ENCODE measurements at regions not wholly inside any gene's neighbourhood (a gene's known extent, or its start where the extent isn't known, plus 50 kb on each side); places are given as distances from the start of the nearest gene placed in this dataset.

GRCh38 chr2:185035906-185036305, 437.6 kb downstream of the ZNF804A start:
- no peaks in the 10 kb centered on the region for H3K27me3 ChIP-seq
- no peak overlapping the region for H3K4me3 ChIP-seq

GRCh38 chr2:185044323-185044874, 446.1 kb downstream of the ZNF804A start:
- intact Hi-C loops (cut with DNase I; ENCODE audit: low total_unique reads): no loop called here
- no peak for DNase-seq
- 93 to 94% methylated on average over 3 to 7 of the region's 7 CpGs for WGBS, 2 donors
- Histone ChIP-seq H3K27me3 (no peaks in the 10 kb centered on the region), H3K27ac (no peak overlapping the region), H3K4me3 (no peak overlapping the region), H3K4me1 (no peaks in the 10 kb centered on the region), H3K36me3 (ENCODE audit: low read depth, missing control alignments) (no peaks in the 10 kb centered on the region), H3K9me3 (no peaks in the 10 kb centered on the region)
- TF ChIP-seq CTCF (IDR thresholded peaks at IDR 0.05): no peak
- TF ChIP-seq POLR2A (IDR thresholded peaks at IDR 0.05): no peak

More at GRCh38 chr2:185035906-185036305, 437.6 kb downstream of the ZNF804A start:
- Histone ChIP-seq H3K36me3 (ENCODE audit: low read depth, missing control alignments) (no peaks in the 10 kb centered on the region), H3K9me3 (no peaks in the 10 kb centered on the region), H3K4me1 (no peaks in the 10 kb centered on the region), H3K27ac (no peak overlapping the region)
- no peak for TF ChIP-seq CTCF (IDR thresholded peaks at IDR 0.05)
- TF ChIP-seq POLR2A (IDR thresholded peaks at IDR 0.05): no peak
- WGBS, 2 donors: 72 to 91% methylated on average over 4 of the region's 4 CpGs
- DNase-seq: no peak
- intact Hi-C loops (cut with DNase I; ENCODE audit: low total_unique reads): no loop called here

GRCh38 chr2:185050804-185051203, 452.5 kb downstream of the ZNF804A start:
- no peak for TF ChIP-seq POLR2A (IDR thresholded peaks at IDR 0.05)
- TF ChIP-seq CTCF (IDR thresholded peaks at IDR 0.05): no peak
- Histone ChIP-seq H3K27me3 (no peaks in the 10 kb centered on the region), H3K4me3 (no peak overlapping the region), H3K36me3 (ENCODE audit: low read depth, missing control alignments) (no peaks in the 10 kb centered on the region), H3K27ac (no peak overlapping the region), H3K4me1 (no peaks in the 10 kb centered on the region), H3K9me3 (no peaks in the 10 kb centered on the region)
- intact Hi-C loops (cut with DNase I; ENCODE audit: low total_unique reads): no loop called here
- WGBS, 2 donors: 91 to 93% methylated on average over 2 of the region's 2 CpGs
- DNase-seq: no peak

GRCh38 chr2:185063761-185064160, 465.4 kb downstream of the ZNF804A start:
- DNase-seq: no peak
- no peaks in the 10 kb centered on the region for H3K36me3 ChIP-seq (ENCODE audit: low read depth, missing control alignments)
- TF ChIP-seq POLR2A (IDR thresholded peaks at IDR 0.05): no peak
- 35 to 68% methylated on average over 1 of the region's 1 CpG for WGBS, 2 donors
- H3K27me3 ChIP-seq: no peaks in the 10 kb centered on the region
- no peak overlapping the region for H3K27ac ChIP-seq
- H3K9me3 ChIP-seq: no peaks in the 10 kb centered on the region
- intact Hi-C loops (cut with DNase I; ENCODE audit: low total_unique reads): no loop called here
- no peak overlapping the region for H3K4me3 ChIP-seq
- H3K4me1 ChIP-seq: no peaks in the 10 kb centered on the region

GRCh38 chr2:185066128-185066527, 467.8 kb downstream of the ZNF804A start:
- TF ChIP-seq CTCF (IDR thresholded peaks at IDR 0.05) (no peak), POLR2A (IDR thresholded peaks at IDR 0.05) (no peak)
- DNase-seq: no peak
- H3K9me3 ChIP-seq: no peaks in the 10 kb centered on the region
- H3K4me1 ChIP-seq: no peaks in the 10 kb centered on the region
- H3K4me3 ChIP-seq: no peak overlapping the region
- intact Hi-C loops (cut with DNase I; ENCODE audit: low total_unique reads): no loop called here
- H3K36me3 ChIP-seq (ENCODE audit: low read depth, missing control alignments): no peaks in the 10 kb centered on the region
- H3K27me3 ChIP-seq: no peaks in the 10 kb centered on the region
- 63 to 77% methylated on average over 1 of the region's 1 CpG for WGBS, 2 donors
- no peak overlapping the region for H3K27ac ChIP-seq

Data from testis (tissue), 2 donors.